ENCODE measurements at regions not wholly inside any gene's neighbourhood (a gene's known extent, or its start where the extent isn't known, plus 50 kb on each side); places are given as distances from the start of the nearest gene placed in this dataset.
A peak's percentile ranks its signal among the peaks of the same experiment; 100 is the strongest.

DNA sequence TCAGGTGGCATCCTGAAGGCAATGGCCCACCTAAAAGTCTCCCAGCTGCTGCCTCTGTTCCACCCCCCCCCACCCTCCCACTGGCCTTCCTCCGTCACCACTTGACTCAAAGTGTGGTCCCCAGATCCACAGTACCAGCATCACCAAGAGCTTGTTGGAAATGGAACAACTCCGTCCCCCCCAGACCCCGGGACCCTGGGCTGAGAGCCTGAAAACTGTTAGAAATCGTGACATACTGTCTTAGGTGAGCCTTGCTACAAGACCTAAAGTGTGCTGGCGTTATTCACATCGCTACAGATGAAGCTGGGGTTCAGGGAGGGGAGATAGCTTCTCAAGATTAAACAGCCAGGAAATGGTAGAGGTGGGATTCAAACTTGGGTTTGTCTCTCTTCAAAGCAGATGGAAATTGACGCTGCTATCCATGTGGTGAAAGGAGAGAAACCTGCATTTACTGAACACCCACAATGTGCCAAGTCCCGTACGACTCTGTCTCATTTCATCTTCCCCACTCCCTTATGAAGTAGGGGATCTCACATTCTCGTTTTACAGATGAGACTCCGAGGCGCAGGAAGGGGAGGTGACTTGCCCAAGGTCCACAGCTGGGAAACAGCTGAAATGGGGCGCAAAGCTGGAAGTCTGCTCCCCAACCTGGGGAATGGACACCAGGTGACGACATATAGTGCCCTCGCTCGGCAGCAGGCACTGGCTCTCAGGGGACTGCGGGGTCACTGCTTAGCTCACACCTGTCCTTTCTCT lies 52.8 kb upstream of the IFFO2 start:
- Histone ChIP-seq H3K27ac (peak overlapping the region; percentile 95 to 96), H3K36me3 (no peaks in the 10 kb centered on the region), H3K27me3 (no peaks in the 10 kb centered on the region), H3K4me3 (no peak overlapping the region), H3K4me1 (peaks cover 3 to 23% of the 10 kb centered on the region in 2 donors), H3K9me3 (no peaks in the 10 kb centered on the region)
- TF ChIP-seq POLR2AphosphoS5 (IDR thresholded peaks at IDR 0.05), result no peak
- TF ChIP-seq, protein P1, sequence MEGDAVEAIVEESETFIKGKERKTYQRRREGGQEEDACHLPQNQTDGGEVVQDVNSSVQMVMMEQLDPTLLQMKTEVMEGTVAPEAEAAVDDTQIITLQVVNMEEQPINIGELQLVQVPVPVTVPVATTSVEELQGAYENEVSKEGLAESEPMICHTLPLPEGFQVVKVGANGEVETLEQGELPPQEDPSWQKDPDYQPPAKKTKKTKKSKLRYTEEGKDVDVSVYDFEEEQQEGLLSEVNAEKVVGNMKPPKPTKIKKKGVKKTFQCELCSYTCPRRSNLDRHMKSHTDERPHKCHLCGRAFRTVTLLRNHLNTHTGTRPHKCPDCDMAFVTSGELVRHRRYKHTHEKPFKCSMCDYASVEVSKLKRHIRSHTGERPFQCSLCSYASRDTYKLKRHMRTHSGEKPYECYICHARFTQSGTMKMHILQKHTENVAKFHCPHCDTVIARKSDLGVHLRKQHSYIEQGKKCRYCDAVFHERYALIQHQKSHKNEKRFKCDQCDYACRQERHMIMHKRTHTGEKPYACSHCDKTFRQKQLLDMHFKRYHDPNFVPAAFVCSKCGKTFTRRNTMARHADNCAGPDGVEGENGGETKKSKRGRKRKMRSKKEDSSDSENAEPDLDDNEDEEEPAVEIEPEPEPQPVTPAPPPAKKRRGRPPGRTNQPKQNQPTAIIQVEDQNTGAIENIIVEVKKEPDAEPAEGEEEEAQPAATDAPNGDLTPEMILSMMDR (IDR thresholded peaks at IDR 0.05), result no peak
- no peak for TF ChIP-seq POLR2A (IDR thresholded peaks at IDR 0.05)
- intact Hi-C loops (cut with DNase I; ENCODE audit: low total_unique reads), result no loop called here
- peak in 1 of 2 donors; percentile 17 for DNase-seq (ENCODE audit: low spot score in 2 of 2)

DNA sequence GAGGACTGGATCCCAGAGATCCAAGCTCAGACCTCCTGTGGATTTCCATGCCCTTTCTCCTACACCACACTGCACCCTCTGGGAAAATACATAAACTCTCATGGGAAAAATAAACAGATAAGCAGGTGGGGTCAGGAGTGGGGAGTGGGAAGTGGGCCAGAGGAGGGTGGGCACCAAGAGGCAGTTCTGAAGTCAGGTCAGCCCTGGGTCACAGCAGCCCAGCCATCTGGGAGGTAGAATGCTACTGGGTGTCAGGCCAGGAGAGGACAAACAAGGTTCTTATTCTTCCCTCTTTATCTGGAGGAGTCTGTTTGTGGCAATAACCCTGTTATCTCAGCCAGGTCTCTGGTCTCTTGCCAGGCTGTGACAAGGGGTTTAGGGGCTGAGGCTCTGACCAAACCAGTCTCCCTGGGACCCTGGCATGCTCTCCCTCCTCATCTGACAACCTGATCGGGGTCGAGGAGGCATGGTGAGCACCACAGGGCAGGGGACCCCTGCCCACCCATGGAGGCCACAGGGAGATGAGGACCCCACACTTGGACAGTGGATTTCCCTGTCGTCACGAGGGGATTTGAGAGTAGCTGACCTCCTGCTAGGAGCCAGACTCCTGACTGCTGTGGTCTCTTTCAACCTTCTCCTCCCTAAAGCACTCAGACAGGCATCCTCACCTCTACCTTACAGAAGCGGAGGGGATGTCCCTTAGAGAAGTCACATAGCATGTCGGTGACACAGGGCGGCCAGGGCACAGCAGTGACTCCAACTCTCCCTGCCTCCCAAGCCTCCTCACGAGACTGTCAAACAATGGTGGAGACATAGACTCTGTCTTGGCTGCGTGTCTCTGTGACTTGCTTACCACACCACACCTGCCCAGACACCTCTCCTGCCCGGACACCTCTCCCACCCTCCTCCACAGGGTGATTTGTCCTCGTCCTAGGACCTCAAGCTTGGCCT lies 51.3 kb upstream of the IFFO2 start:
- no peaks in the 10 kb centered on the region for H3K36me3 ChIP-seq
- H3K4me3 ChIP-seq, result no peak overlapping the region
- DNase-seq (ENCODE audit: low spot score in 2 of 2), result peak in 1 of 2 donors; percentile 17
- intact Hi-C loops (cut with DNase I; ENCODE audit: low total_unique reads), result no loop called here
- H3K9me3 ChIP-seq, result no peaks in the 10 kb centered on the region
- peaks cover 3 to 23% of the 10 kb centered on the region in 2 donors for H3K4me1 ChIP-seq
- TF ChIP-seq POLR2AphosphoS5 (IDR thresholded peaks at IDR 0.05) (no peak), POLR2A (IDR thresholded peaks at IDR 0.05) (no peak)
- TF ChIP-seq, protein P1 (IDR thresholded peaks at IDR 0.05), result no peak
- H3K27ac ChIP-seq, result peak overlapping the region; percentile 74 to 81
- no peaks in the 10 kb centered on the region for H3K27me3 ChIP-seq

DNA sequence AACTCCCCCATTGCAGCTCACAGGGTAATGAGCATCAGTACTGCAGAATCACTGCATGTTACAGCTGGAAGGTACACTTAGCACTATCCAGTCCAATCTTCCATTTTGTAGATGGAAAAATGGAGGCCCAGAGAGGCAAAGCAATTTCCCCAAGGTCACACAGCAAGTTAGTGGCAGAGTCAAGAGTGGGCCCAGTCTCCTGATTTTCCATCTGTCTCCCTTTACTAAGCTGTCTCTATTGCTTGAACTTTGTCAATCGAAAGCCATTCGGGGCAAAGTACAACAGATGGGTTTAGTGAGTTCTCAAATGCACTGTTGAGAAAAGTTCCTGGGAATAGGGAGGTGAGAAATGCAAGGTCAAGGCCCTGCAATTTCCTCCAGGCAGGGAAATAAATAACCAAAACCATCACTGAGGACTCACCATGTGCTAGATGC lies 50.4 kb upstream of the IFFO2 start:
- H3K27me3 ChIP-seq, result no peaks in the 10 kb centered on the region
- DNase-seq (ENCODE audit: low spot score in 2 of 2), result peak in 1 of 2 donors; percentile 8
- TF ChIP-seq POLR2AphosphoS5 (IDR thresholded peaks at IDR 0.05) (no peak), POLR2A (IDR thresholded peaks at IDR 0.05) (no peak)
- TF ChIP-seq, protein P1 (IDR thresholded peaks at IDR 0.05), result no peak
- intact Hi-C loops (cut with DNase I; ENCODE audit: low total_unique reads), result no loop called here
- H3K9me3 ChIP-seq, result no peaks in the 10 kb centered on the region
- H3K36me3 ChIP-seq, result no peaks in the 10 kb centered on the region
- H3K4me1 ChIP-seq, result peaks cover 3 to 22% of the 10 kb centered on the region in 2 donors
- H3K27ac ChIP-seq, result peak overlapping the region; percentile 74 to 81
- no peak overlapping the region for H3K4me3 ChIP-seq
